GM23338 (cell line): ENCODE measurements at regions not wholly inside any gene's neighbourhood (a gene's known extent, or its start where the extent isn't known, plus 50 kb on each side); places are given as distances from the start of the nearest gene placed in this dataset.

Experiments
- ATAC-seq: fragments of 200-7000 bp; cut with Tn5 transposase; 3 replicates; pipeline ENCODE4 v1.9.1; 2020
- DNase-seq: peaks from one replicate; pipeline ENCODE4 v3.0.0-alpha.2; 2015; ENCODE audit warnings: low spot score
- H2AFZ ChIP-seq: fragments of 200-600 bp; sonication (generic); 2 replicates; pipeline ENCODE4 v1.8.0; 2016; ENCODE audit warnings: antibody characterized with exemption, mild to moderate bottlenecking, moderate library complexity
- H3F3A ChIP-seq: fragments of 200-600 bp; sonication (generic); replicated peaks from 2 replicates; pipeline ENCODE4 v1.8.0; 2017; ENCODE audit warnings: antibody characterized with exemption, mixed run types, low read depth
- H3K27ac ChIP-seq: fragments of 200-600 bp; sonication (generic); 2 replicates; pipeline ENCODE4 v1.6.1; 2016; ENCODE audit warnings: low read depth
- H3K27me3 ChIP-seq: fragments of 200-600 bp; sonication (generic); 2 replicates; pipeline ENCODE4 v1.8.0; 2016; ENCODE audit warnings: mild to moderate bottlenecking, mixed run types, moderate library complexity; ENCODE audit not compliant: insufficient read depth
- H3K36me3 ChIP-seq: fragments of 200-600 bp; sonication (generic); 2 replicates; pipeline ENCODE4 v1.8.0; 2016; ENCODE audit warnings: mild to moderate bottlenecking; ENCODE audit not compliant: insufficient read depth
- H3K4me1 ChIP-seq: fragments of 200-600 bp; sonication (generic); 2 replicates; pipeline ENCODE4 v1.8.0; 2016; ENCODE audit warnings: mild to moderate bottlenecking, moderate library complexity; ENCODE audit not compliant: insufficient read depth
- H3K4me2 ChIP-seq: fragments of 200-600 bp; sonication (generic); 2 replicates; pipeline ENCODE4 v1.7.1; 2017; ENCODE audit warnings: mixed run types
- H3K4me3 ChIP-seq: fragments of 200-600 bp; sonication (generic); 2 replicates; pipeline ENCODE4 v1.6.1; 2016; ENCODE audit warnings: mixed run types
- H3K79me2 ChIP-seq: fragments of 200-600 bp; sonication (generic); replicated peaks from 2 replicates; pipeline ENCODE4 v1.8.0; 2017; ENCODE audit warnings: mild to moderate bottlenecking; ENCODE audit not compliant: insufficient read depth
- H3K9me2 ChIP-seq: fragments of 200-600 bp; sonication (generic); 2 replicates; pipeline ENCODE4 v1.8.0; 2017; ENCODE audit not compliant: insufficient read depth
- H4K20me1 ChIP-seq: fragments of 200-600 bp; sonication (generic); replicated peaks from 2 replicates; pipeline ENCODE4 v1.8.0; 2017; ENCODE audit warnings: mild to moderate bottlenecking; ENCODE audit not compliant: insufficient read depth
- H3K27ac Mint-ChIP-seq: 2 replicates; pipeline ENCODE4 v1.8.0; 2020; ENCODE audit warnings: inconsistent platforms, mild to moderate bottlenecking, moderate library complexity, mixed read lengths
- H3K27me3 Mint-ChIP-seq: 3 replicates; pipeline ENCODE4 v1.8.0; 2022; ENCODE audit warnings: low read depth, mild to moderate bottlenecking, moderate library complexity, mixed read lengths, inconsistent platforms; ENCODE audit not compliant: insufficient read depth, poor library complexity
- H3K36me3 Mint-ChIP-seq: 3 replicates; pipeline ENCODE4 v1.8.0; 2021; ENCODE audit warnings: low read depth, mild to moderate bottlenecking, inconsistent platforms, moderate library complexity, mixed read lengths
- H3K4me1 Mint-ChIP-seq: 3 replicates; pipeline ENCODE4 v1.8.0; 2020; ENCODE audit warnings: mild to moderate bottlenecking, inconsistent platforms, mixed read lengths
- H3K4me3 Mint-ChIP-seq: 3 replicates; pipeline ENCODE4 v1.8.0; 2021; ENCODE audit warnings: moderate library complexity, mild to moderate bottlenecking, inconsistent platforms, mixed read lengths
- H3K9me3 Mint-ChIP-seq: 3 replicates; pipeline ENCODE4 v1.8.0; 2020; ENCODE audit warnings: moderate library complexity, mild to moderate bottlenecking, inconsistent platforms, mixed read lengths
- CREB1 ChIP-seq: fragments of 250-450 bp; sonication (Bioruptor Pico); IDR thresholded peaks from 2 replicates; pipeline ENCODE4 v1.5.0; 2020; ENCODE audit warnings: low read depth, mild to moderate bottlenecking, moderate library complexity
- CTCF ChIP-seq, 2 experiments: fragments of 200-600 bp in 1 of 2; sonication (generic) in 1 of 2; conservative IDR thresholded peaks; 2 replicates each; pipeline versions ENCODE4 v1.5.1 to v1.6.1; 2016 to 2017; ENCODE audit warnings: antibody characterized with exemption in 2 of 2, low read depth in 2 of 2, mild to moderate bottlenecking in 2 of 2, moderate library complexity in 1 of 2
- ETS1 ChIP-seq: IDR thresholded peaks from 2 replicates; pipeline ENCODE4 v1.6.1; 2016; ENCODE audit warnings: antibody characterized with exemption
- EZH2 ChIP-seq: fragments of 200-600 bp; sonication (generic); IDR thresholded peaks from one replicate; pipeline ENCODE4 v1.8.0; 2017; ENCODE audit warnings: antibody characterized with exemption, mild to moderate bottlenecking, low read depth; ENCODE audit not compliant: unreplicated experiment
- EZH2phosphoT487 ChIP-seq: fragments of 200-600 bp; sonication (generic); IDR thresholded peaks from one replicate; pipeline ENCODE4 v1.8.1; 2018; ENCODE audit warnings: antibody characterized with exemption; ENCODE audit not compliant: unreplicated experiment
- JUNB ChIP-seq: IDR thresholded peaks from one replicate; pipeline ENCODE4 v1.6.1; 2016; ENCODE audit warnings: antibody characterized with exemption; ENCODE audit not compliant: unreplicated experiment
- NANOG ChIP-seq: IDR thresholded peaks from 2 replicates; pipeline ENCODE4 v1.6.1; 2016; ENCODE audit warnings: antibody characterized with exemption, borderline replicate concordance
- POLR2AphosphoS5 ChIP-seq: IDR thresholded peaks from 2 replicates; pipeline ENCODE4 v1.6.1; 2016; ENCODE audit warnings: antibody characterized with exemption, low read depth
- STAT1 ChIP-seq: IDR thresholded peaks from one replicate; pipeline ENCODE4 v1.6.1; 2016; ENCODE audit warnings: antibody characterized with exemption; ENCODE audit not compliant: unreplicated experiment
- ZNF114 ChIP-seq: fragments of 250-450 bp; sonication (Bioruptor Pico); IDR thresholded peaks from 2 replicates; pipeline ENCODE4 v1.5.0; 2020; ENCODE audit warnings: mild to moderate bottlenecking, moderate library complexity
- ZNF331 ChIP-seq: fragments of 250-450 bp; sonication (Bioruptor Pico); IDR thresholded peaks from 2 replicates; pipeline ENCODE4 v1.5.0; 2020; ENCODE audit warnings: low read depth, mild to moderate bottlenecking, moderate library complexity
- TF ChIP-seq, protein P1 (sequence below): fragments of 250-450 bp; sonication (Bioruptor Pico); IDR thresholded peaks from 2 replicates; pipeline ENCODE4 v1.5.0; 2020; ENCODE audit warnings: mild to moderate bottlenecking, moderate library complexity
- TF ChIP-seq, protein P2 (sequence below): IDR thresholded peaks from one replicate; pipeline ENCODE4 v1.6.1; 2018; ENCODE audit warnings: antibody characterized with exemption; ENCODE audit not compliant: unreplicated experiment

DNA sequence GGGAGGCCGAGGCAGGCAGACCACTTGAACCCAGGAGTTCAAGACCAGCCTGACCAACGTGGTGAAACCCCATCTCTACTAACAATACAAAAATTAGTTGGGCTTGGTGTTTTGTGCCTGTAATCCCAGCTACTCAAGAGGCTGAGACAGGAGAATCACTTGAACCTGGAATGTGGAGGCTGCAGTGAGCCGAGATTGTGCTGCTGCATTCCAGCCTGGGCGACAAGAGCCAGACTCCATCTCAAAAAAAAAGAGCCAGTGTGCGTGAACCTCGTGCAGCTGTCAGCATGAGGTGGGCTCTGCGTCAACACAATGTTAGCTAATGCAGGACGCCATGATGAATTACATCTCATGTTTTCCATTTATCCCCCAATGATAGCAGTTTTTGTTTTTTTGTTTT is 110.7 kb upstream of the SLC45A1 start:
- no peak for DNase-seq
- Mint-ChIP-seq H3K9me3 (no peaks in the 10 kb centered on the region), H3K27ac (no peak overlapping the region), H3K4me1 (peaks cover 22% of the 10 kb centered on the region), H3K4me3 (no peak overlapping the region), H3K27me3 (peaks cover 5% of the 10 kb centered on the region), H3K36me3 (no peaks in the 10 kb centered on the region)
- H4K20me1 ChIP-seq: no peaks in the 10 kb centered on the region
- no peaks in the 10 kb centered on the region for H3K79me2 ChIP-seq
- no peak overlapping the region for H3K4me2 ChIP-seq
- H3K27me3 ChIP-seq: no peaks in the 10 kb centered on the region
- H3K4me1 ChIP-seq: peaks cover 11% of the 10 kb centered on the region
- H3K9me2 ChIP-seq: no peaks in the 10 kb centered on the region
- ATAC-seq: no peak
- 0 out of 2 replicates have a peak overlapping the region, but pooled peaks have one; percentile 18 for H2AFZ ChIP-seq
- H3F3A ChIP-seq: no peaks in the 10 kb centered on the region
- H3K36me3 ChIP-seq: no peaks in the 10 kb centered on the region
- H3K4me3 ChIP-seq: no peak overlapping the region
- no peak for TF ChIP-seq CREB1 (CRISPR knock-in tag)
- TF ChIP-seq EZH2: no peak
- TF ChIP-seq EZH2phosphoT487: no peak
- TF ChIP-seq ZNF331 (CRISPR knock-in tag): no peak
- TF ChIP-seq POLR2AphosphoS5: no peak
- no peak for TF ChIP-seq ZNF114 (CRISPR knock-in tag)
- TF ChIP-seq, protein P1, sequence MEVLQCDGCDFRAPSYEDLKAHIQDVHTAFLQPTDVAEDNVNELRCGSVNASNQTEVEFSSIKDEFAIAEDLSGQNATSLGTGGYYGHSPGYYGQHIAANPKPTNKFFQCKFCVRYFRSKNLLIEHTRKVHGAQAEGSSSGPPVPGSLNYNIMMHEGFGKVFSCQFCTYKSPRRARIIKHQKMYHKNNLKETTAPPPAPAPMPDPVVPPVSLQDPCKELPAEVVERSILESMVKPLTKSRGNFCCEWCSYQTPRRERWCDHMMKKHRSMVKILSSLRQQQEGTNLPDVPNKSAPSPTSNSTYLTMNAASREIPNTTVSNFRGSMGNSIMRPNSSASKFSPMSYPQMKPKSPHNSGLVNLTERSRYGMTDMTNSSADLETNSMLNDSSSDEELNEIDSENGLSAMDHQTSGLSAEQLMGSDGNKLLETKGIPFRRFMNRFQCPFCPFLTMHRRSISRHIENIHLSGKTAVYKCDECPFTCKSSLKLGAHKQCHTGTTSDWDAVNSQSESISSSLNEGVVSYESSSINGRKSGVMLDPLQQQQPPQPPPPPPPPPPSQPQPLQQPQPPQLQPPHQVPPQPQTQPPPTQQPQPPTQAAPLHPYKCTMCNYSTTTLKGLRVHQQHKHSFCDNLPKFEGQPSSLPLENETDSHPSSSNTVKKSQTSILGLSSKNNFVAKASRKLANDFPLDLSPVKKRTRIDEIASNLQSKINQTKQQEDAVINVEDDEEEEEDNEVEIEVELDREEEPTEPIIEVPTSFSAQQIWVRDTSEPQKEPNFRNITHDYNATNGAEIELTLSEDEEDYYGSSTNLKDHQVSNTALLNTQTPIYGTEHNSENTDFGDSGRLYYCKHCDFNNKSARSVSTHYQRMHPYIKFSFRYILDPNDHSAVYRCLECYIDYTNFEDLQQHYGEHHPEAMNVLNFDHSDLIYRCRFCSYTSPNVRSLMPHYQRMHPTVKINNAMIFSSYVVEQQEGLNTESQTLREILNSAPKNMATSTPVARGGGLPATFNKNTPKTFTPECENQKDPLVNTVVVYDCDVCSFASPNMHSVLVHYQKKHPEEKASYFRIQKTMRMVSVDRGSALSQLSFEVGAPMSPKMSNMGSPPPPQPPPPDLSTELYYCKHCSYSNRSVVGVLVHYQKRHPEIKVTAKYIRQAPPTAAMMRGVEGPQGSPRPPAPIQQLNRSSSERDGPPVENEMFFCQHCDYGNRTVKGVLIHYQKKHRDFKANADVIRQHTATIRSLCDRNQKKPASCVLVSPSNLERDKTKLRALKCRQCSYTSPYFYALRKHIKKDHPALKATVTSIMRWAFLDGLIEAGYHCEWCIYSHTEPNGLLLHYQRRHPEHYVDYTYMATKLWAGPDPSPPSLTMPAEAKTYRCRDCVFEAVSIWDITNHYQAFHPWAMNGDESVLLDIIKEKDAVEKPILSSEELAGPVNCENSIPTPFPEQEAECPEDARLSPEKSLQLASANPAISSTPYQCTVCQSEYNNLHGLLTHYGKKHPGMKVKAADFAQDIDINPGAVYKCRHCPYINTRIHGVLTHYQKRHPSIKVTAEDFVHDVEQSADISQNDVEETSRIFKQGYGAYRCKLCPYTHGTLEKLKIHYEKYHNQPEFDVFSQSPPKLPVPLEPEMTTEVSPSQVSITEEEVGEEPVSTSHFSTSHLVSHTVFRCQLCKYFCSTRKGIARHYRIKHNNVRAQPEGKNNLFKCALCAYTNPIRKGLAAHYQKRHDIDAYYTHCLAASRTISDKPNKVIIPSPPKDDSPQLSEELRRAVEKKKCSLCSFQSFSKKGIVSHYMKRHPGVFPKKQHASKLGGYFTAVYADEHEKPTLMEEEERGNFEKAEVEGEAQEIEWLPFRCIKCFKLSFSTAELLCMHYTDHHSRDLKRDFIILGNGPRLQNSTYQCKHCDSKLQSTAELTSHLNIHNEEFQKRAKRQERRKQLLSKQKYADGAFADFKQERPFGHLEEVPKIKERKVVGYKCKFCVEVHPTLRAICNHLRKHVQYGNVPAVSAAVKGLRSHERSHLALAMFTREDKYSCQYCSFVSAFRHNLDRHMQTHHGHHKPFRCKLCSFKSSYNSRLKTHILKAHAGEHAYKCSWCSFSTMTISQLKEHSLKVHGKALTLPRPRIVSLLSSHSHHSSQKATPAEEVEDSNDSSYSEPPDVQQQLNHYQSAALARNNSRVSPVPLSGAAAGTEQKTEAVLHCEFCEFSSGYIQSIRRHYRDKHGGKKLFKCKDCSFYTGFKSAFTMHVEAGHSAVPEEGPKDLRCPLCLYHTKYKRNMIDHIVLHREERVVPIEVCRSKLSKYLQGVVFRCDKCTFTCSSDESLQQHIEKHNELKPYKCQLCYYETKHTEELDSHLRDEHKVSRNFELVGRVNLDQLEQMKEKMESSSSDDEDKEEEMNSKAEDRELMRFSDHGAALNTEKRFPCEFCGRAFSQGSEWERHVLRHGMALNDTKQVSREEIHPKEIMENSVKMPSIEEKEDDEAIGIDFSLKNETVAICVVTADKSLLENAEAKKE (CRISPR knock-in tag): no peak
- no peak for TF ChIP-seq NANOG
- TF ChIP-seq, protein P2, sequence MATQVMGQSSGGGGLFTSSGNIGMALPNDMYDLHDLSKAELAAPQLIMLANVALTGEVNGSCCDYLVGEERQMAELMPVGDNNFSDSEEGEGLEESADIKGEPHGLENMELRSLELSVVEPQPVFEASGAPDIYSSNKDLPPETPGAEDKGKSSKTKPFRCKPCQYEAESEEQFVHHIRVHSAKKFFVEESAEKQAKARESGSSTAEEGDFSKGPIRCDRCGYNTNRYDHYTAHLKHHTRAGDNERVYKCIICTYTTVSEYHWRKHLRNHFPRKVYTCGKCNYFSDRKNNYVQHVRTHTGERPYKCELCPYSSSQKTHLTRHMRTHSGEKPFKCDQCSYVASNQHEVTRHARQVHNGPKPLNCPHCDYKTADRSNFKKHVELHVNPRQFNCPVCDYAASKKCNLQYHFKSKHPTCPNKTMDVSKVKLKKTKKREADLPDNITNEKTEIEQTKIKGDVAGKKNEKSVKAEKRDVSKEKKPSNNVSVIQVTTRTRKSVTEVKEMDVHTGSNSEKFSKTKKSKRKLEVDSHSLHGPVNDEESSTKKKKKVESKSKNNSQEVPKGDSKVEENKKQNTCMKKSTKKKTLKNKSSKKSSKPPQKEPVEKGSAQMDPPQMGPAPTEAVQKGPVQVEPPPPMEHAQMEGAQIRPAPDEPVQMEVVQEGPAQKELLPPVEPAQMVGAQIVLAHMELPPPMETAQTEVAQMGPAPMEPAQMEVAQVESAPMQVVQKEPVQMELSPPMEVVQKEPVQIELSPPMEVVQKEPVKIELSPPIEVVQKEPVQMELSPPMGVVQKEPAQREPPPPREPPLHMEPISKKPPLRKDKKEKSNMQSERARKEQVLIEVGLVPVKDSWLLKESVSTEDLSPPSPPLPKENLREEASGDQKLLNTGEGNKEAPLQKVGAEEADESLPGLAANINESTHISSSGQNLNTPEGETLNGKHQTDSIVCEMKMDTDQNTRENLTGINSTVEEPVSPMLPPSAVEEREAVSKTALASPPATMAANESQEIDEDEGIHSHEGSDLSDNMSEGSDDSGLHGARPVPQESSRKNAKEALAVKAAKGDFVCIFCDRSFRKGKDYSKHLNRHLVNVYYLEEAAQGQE: no peak
- TF ChIP-seq STAT1: no peak
- TF ChIP-seq CTCF (conservative IDR thresholded peaks at IDR 0.05; ENCODE audit: low read depth in 2 of 2): no peak
- no peak for TF ChIP-seq JUNB
- TF ChIP-seq ETS1: no peak
- no peak overlapping the region for H3K27ac ChIP-seq
